HG03439 (cell line): ENCODE measurements at regions not wholly inside any gene's neighbourhood (a gene's known extent, or its start where the extent isn't known, plus 50 kb on each side); places are given as distances from the start of the nearest gene placed in this dataset.

ENCODE experiments used
- ATAC-seq: cut with Tn5 transposase; IDR thresholded peaks from one replicate; pipeline ENCODE4 v1.9.1; 2021; ENCODE audit warnings: mild to moderate bottlenecking, moderate library complexity; ENCODE audit not compliant: unreplicated experiment

GRCh38 chr5:160508780-160509361, 87.2 kb downstream of the PTTG1 start:
- peak; percentile 78 for ATAC-seq

GRCh38 chr5:160511280-160511929, 89.8 kb downstream of the PTTG1 start:
- ATAC-seq = no peak
